Esophagus squamous epithelium (tissue), 4 donors: ENCODE measurements at regions not wholly inside any gene's neighbourhood (a gene's known extent, or its start where the extent isn't known, plus 50 kb on each side); places are given as distances from the start of the nearest gene placed in this dataset.

Experiments used
- POLR2A ChIP-seq, 4 donors: fragments of 450-650 bp; IDR thresholded peaks; one replicate each; pipeline ENCODE4 v1.6.1; 2017; ENCODE audit warnings: antibody characterized with exemption in 4 of 4, mild to moderate bottlenecking in 4 of 4, moderate library complexity in 3 of 4
- TF ChIP-seq, protein P1 (sequence below), 6 experiments: fragments of 450-650 bp in 4 of 6; fragments of 200-600 bp in 2 of 6; sonication (generic) in 2 of 6; IDR thresholded peaks; one replicate each; pipeline ENCODE4 v1.5.1; 2016 to 2019; ENCODE audit warnings: antibody characterized with exemption in 6 of 6, mild to moderate bottlenecking in 4 of 6, moderate library complexity in 4 of 6

DNA sequence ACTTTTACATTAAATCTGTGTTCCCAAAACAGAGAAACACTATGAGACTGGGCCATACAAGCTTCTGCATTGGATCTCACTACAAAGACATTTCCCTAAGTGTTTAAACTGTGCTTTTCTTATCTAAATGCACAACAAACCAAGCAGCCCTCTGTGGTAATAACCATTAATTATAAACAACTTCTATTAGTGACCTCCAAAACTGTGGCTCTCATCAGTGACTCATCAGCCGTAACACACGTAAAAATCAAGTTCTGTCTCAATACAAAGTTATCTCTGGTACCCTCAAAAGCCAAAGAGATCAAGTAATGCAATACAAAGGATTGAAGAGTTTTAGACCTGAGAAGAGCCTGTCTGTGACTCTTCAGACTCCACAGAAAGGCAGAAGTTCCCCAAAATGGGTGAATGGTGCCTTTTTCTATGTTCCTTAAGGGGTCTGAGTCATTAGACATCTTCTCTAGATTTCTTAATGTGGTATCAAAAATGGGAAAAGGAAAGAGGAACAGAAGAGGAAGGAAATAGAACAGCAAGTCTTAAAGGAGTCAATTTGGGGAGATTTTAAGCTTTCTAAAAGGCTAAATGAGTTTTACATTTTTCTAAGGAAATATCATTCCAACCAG lies 189.8 kb upstream of the PPP1R2C start:
- TF ChIP-seq, protein P1, sequence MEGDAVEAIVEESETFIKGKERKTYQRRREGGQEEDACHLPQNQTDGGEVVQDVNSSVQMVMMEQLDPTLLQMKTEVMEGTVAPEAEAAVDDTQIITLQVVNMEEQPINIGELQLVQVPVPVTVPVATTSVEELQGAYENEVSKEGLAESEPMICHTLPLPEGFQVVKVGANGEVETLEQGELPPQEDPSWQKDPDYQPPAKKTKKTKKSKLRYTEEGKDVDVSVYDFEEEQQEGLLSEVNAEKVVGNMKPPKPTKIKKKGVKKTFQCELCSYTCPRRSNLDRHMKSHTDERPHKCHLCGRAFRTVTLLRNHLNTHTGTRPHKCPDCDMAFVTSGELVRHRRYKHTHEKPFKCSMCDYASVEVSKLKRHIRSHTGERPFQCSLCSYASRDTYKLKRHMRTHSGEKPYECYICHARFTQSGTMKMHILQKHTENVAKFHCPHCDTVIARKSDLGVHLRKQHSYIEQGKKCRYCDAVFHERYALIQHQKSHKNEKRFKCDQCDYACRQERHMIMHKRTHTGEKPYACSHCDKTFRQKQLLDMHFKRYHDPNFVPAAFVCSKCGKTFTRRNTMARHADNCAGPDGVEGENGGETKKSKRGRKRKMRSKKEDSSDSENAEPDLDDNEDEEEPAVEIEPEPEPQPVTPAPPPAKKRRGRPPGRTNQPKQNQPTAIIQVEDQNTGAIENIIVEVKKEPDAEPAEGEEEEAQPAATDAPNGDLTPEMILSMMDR (IDR thresholded peaks at IDR 0.05): no peak
- no peak for TF ChIP-seq POLR2A (IDR thresholded peaks at IDR 0.05)
